Small intestine (tissue), 7 donors: ENCODE measurements at regions not wholly inside any gene's neighbourhood (a gene's known extent, or its start where the extent isn't known, plus 50 kb on each side); places are given as distances from the start of the nearest gene placed in this dataset.
"Not testable (repeated sequence)": the region's sequence is repeated elsewhere in the genome, so short reads cannot be mapped to it uniquely, and the experiment has no call there.

Experiments used
- DNase-seq, 2 donors: peaks; one replicate each; pipeline versions ENCODE4 v3.0.0 to v3.0.0-alpha.2; 2013
- FAIRE-seq: peaks from 2 replicates; lab custom pipeline; 2012; peaks lifted over from hg19 to GRCh38; lab: Jason Lieb, UNC
- H3K27ac ChIP-seq, 3 donors: one replicate each; pipeline ENCODE4 v1.5.1; 2013; ENCODE audit warnings: low read length in 2 of 3, mild to moderate bottlenecking in 2 of 3, control low read depth in 1 of 3, inconsistent platforms in 1 of 3, low read depth in 1 of 3, moderate library complexity in 1 of 3
- H3K27me3 ChIP-seq, 3 donors: one replicate each; pipeline ENCODE4 v1.6.1; 2013; ENCODE audit warnings: low read length in 3 of 3, inconsistent platforms in 1 of 3; ENCODE audit not compliant: control insufficient read depth in 3 of 3, insufficient read depth in 3 of 3
- H3K36me3 ChIP-seq, 3 donors: one replicate each; pipeline ENCODE4 v1.6.1; 2013; ENCODE audit warnings: low read length in 3 of 3, inconsistent platforms in 1 of 3, low read depth in 1 of 3, mild to moderate bottlenecking in 1 of 3, moderate library complexity in 1 of 3; ENCODE audit not compliant: control insufficient read depth in 3 of 3, insufficient read depth in 2 of 3
- H3K4me1 ChIP-seq, 3 donors: one replicate each; pipeline ENCODE4 v1.6.1; 2013; ENCODE audit warnings: low read length in 2 of 3, inconsistent platforms in 1 of 3, low read depth in 1 of 3, mild to moderate bottlenecking in 1 of 3, moderate library complexity in 1 of 3; ENCODE audit not compliant: control insufficient read depth in 3 of 3, insufficient read depth in 2 of 3
- H3K4me3 ChIP-seq, 3 donors: one replicate each; pipeline ENCODE4 v1.5.1; 2013; ENCODE audit warnings: low read length in 3 of 3, control low read depth in 1 of 3, inconsistent platforms in 1 of 3, low read depth in 1 of 3, mild to moderate bottlenecking in 1 of 3, moderate library complexity in 1 of 3
- H3K9me3 ChIP-seq, 2 donors: one replicate each; pipeline ENCODE4 v1.6.1; 2013; ENCODE audit warnings: low read depth in 1 of 2, low read length in 1 of 2; ENCODE audit not compliant: control insufficient read depth in 2 of 2, insufficient read depth in 1 of 2
- WGBS, 3 donors: extraction: QIAGEN DNeasy Blood & Tissue Kit; methylation state at CpG; one replicate each; pipeline ENCODE4 v1.1.7; 2013; 5-methylcytosine and 5-hydroxymethylcytosine counted together
- donor health status: healthy with polysubstance abuse.
- donor health status: control.
- donor health status: control.
- donor health status: Bipolar disorder and iron deficiency.
- donor health status: healthy.

DNA sequence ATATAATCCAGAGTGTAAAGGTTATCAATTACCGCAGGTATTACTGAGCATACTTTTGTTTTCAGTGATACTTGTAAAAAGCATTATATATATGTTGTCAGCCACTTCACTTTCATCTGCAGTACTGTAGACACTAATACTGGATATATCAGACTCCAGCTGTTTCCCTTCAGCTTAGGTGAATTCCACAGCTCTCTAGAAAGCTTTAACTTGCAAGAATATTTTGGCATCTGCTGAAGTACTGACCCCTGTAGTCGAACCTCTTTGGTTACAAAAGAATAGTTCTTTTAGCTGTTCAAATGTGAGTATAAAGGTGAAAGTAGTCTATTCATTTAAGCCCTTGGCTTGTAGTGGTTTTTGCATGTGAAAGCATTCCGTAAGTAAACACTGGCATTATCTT lies 1222.7 kb upstream of the TENM3 start:
- DNase-seq (no peak), FAIRE-seq (no peak)
- Histone ChIP-seq H3K36me3 (no peaks in the 10 kb centered on the region), H3K4me1 (no peaks in the 10 kb centered on the region), H3K27ac (no peak overlapping the region), H3K27me3 (no peaks in the 10 kb centered on the region), H3K4me3 (no peak overlapping the region), H3K9me3 (peaks cover 0 to 2% of the 10 kb centered on the region in 2 donors)
- WGBS, 3 donors = 57 to 61% (median 59%) methylated on average over 3 of the region's 3 CpGs

DNA sequence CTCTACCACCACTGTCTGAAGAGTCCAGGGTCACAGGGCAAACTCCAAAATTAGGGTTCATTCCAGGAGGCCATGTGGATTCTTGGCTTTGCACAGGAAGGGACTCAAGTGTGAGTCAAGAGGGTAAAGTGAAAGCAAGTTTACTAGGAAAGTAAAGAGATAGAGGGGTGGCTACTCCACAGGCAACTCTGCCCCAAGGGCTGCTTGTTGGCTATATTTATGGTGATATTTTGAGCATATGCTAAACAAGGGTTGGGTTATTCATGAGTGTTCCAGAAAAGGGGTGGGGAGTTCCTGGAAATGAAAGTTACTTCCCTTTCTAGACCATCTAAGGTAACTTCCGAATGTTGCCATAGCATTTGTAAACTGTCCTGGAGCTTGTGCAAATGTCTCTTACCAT lies 1222.0 kb upstream of the TENM3 start:
- 87 to 93% (median 90%) methylated on average over 1 of the region's 1 CpG for WGBS, 3 donors
- Histone ChIP-seq H3K4me3 (no peak overlapping the region), H3K27me3 (no peaks in the 10 kb centered on the region), H3K36me3 (no peaks in the 10 kb centered on the region), H3K4me1 (no peaks in the 10 kb centered on the region), H3K9me3 (peaks cover 0 to 2% of the 10 kb centered on the region in 2 donors), H3K27ac (no peak overlapping the region)
- no peak for DNase-seq
- FAIRE-seq = no peak

DNA sequence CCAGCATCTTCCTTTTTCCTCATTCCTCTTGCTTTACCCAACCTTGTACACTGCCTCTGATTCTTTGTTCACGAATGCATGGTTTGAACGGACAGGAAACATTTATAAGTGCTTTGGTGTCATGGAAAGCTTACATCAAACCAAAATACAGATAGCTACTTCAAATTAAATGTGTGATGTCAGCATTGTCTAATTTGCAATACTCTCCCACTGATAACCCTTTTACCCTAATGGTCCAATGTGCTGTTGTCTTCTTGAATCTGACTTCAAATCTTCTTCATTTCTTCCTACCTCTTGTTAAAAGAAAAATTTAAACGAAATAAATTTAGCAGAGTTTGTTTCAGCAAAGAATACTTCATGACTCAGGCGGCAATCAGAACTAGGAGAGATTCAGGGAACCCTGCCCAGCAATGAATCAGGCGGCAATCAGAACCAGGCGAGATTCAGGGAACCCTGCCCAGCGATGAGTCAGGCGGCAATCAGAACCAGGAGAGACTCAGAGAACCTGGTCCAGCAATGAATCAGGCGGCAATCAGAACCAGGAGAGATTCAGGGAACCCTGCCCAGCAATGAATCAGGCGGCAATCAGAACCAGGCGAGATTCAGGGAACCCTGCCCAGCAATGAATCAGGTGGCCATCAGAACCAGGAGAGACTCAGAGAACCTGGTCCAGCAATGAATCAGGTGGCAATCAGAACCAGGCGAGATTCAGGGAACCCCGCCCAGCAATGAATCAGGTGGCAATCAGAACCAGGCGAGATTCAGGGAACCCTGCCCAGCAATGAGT lies 1212.9 kb upstream of the TENM3 start:
- not testable (repeated sequence) for DNase-seq, H3K36me3 ChIP-seq, H3K27ac ChIP-seq, H3K27me3 ChIP-seq, H3K9me3 ChIP-seq, H3K4me1 ChIP-seq, H3K4me3 ChIP-seq, FAIRE-seq
- 84 to 90% (median 85%) methylated on average over 14 of the region's 14 CpGs for WGBS, 3 donors

DNA sequence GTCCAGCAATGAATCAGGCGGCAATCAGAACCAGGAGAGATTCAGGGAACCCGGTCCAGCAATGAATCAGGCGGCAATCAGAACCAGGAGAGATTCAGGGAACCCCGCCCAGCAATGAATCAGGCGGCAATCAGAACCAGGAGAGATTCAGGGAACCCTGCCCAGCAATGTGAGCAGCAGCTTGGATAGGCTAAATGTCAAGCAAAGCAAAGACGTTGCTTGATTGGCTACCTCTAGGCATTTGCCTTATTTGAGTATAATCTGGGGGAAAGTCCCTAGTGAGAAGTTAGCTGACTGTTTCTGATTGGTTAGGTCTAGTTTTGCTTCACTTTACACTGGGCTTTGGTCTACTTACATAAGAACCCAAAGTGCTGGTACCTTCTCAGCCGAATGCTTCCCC lies 1212.2 kb upstream of the TENM3 start:
- no peaks in the 10 kb centered on the region for H3K4me1 ChIP-seq
- H3K36me3 ChIP-seq = no peaks in the 10 kb centered on the region
- FAIRE-seq (no peak), DNase-seq (no peak)
- peaks cover 0 to 1% of the 10 kb centered on the region in 2 donors for H3K9me3 ChIP-seq
- WGBS, 3 donors = 90 to 92% (median 90%) methylated on average over 7 of the region's 7 CpGs
- H3K27me3 ChIP-seq = no peaks in the 10 kb centered on the region
- no peak overlapping the region for H3K4me3 ChIP-seq
- no peak overlapping the region for H3K27ac ChIP-seq

DNA sequence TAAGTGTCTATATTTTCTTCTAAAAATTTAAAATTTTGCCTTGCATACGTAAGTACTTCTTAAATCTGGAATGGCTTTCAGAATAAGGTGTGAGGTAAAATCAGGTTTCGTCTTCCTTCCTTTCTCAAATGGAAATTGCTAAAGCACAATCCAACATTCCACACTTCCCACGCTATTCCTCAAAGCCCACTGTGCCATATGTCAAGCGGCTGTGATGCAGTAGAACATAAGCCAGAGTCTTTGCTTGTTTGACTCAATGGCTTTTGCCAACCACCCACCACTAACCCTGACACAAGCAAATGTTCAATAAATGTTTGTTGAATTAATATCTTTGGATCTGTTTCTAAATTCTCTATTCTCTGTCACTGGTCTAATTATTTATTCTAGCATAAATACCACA lies 1199.7 kb upstream of the TENM3 start:
- FAIRE-seq (no peak), DNase-seq (no peak)
- WGBS, 3 donors = 77 to 95% (median 85%) methylated on average over 4 of the region's 4 CpGs

DNA sequence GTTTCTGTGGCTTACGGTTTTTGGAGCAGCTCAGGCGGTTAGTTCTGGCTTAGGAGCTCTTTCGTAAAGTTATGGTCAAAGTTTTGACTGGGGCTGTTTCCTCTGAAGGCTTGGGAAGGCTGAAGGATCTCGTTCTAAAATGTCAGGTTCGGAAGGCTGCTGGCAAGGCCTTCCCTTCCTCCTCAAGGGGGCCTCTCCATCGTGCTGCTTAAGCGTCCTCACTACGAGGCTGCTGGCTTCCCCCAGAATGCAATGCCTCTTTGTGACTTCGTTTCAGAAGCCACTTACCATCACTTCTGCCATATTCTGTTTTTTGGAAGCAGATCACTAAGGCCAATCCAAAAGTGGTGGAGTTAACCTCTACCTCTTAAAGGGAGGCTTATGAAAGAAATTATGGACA lies 1196.4 kb upstream of the TENM3 start:
- no peak overlapping the region for H3K4me3 ChIP-seq
- WGBS, 3 donors = 71 to 77% (median 73%) methylated on average over 9 of the region's 9 CpGs
- H3K36me3 ChIP-seq = no peaks in the 10 kb centered on the region
- no peaks in the 10 kb centered on the region for H3K27me3 ChIP-seq
- no peak for DNase-seq
- no peak overlapping the region for H3K27ac ChIP-seq
- FAIRE-seq = no peak
- H3K4me1 ChIP-seq = no peaks in the 10 kb centered on the region
- H3K9me3 ChIP-seq = no peaks in the 10 kb centered on the region

More for the DNA sequence above, 1199.7 kb upstream of the TENM3 start:
- no peaks in the 10 kb centered on the region for H3K36me3 ChIP-seq
- H3K9me3 ChIP-seq = no peaks in the 10 kb centered on the region
- H3K4me1 ChIP-seq = no peaks in the 10 kb centered on the region
- H3K27me3 ChIP-seq = no peaks in the 10 kb centered on the region
- no peak overlapping the region for H3K4me3 ChIP-seq
- no peak overlapping the region for H3K27ac ChIP-seq

DNA sequence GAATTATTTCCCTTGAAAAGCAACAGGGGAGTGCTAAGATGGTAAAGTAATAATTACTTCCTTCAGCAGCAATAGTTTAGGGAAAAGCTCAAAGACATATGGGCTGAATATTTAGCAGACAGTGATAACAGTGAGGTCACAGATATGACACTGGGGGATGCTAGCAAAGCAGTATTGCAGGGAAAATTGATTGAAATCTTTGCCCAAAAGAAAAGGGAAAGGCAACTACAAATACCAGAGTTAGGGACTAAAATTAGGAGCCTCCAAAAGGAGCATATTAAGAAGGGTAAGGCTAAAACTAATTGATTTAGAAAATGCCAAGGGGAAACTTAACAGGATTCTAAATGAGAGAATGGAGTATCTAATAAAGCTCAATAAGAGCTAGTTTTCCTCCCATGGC lies 1191.3 kb upstream of the TENM3 start:
- no peak for FAIRE-seq
- Histone ChIP-seq H3K36me3 (no peaks in the 10 kb centered on the region), H3K27ac (no peak overlapping the region), H3K4me3 (no peak overlapping the region), H3K9me3 (no peaks in the 10 kb centered on the region), H3K27me3 (no peaks in the 10 kb centered on the region), H3K4me1 (no peaks in the 10 kb centered on the region)
- DNase-seq = no peak

DNA sequence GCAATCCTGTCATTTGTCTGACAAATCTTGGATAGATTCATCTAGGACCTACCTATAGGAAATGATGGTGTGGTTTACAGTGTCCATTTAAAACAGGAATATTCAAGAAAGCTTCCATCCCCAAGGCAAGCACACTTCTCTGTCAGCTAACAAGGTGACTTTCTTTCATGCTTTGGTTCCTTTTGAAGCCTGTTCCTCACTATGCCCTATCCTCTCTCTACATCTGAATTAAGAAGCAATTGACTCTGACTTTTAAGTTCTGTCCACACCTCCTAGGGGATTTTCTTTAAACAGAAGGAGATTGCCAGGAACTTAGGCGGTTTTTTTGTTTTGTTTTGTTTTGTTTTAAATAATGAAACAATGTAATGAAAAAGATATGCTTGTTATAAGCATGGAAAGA lies 1181.4 kb upstream of the TENM3 start:
- 55 to 75% (median 64%) methylated on average over 1 of the region's 1 CpG for WGBS, 3 donors
- DNase-seq (no peak), FAIRE-seq (no peak)
- no peaks in the 10 kb centered on the region for H3K27me3 ChIP-seq
- H3K4me3 ChIP-seq = no peak overlapping the region
- no peaks in the 10 kb centered on the region for H3K9me3 ChIP-seq
- H3K36me3 ChIP-seq = no peaks in the 10 kb centered on the region
- H3K27ac ChIP-seq = no peak overlapping the region
- H3K4me1 ChIP-seq = no peaks in the 10 kb centered on the region

DNA sequence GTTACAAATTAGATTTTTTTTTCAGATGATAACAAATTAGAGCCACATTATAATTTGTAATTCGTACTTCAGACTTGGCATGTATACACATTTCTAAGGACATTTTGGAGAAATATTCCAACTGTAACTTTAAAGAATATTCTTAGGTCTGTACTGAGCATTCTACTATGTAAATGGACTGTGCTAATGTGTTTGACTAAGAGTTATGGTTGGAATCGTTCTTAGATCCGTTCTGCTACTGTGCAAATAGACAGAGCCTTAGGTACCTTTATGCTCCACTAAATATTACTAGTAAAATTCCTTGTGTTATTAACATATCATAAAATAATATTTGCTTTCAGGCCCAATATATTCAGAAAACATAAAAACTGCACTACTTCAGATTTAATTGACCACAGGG lies 1180.0 kb upstream of the TENM3 start:
- Histone ChIP-seq H3K36me3 (no peaks in the 10 kb centered on the region), H3K9me3 (no peaks in the 10 kb centered on the region), H3K4me3 (no peak overlapping the region), H3K4me1 (no peaks in the 10 kb centered on the region), H3K27ac (no peak overlapping the region), H3K27me3 (no peaks in the 10 kb centered on the region)
- DNase-seq (no peak), FAIRE-seq (no peak)
- WGBS, 3 donors = 38 to 45% (median 41%) methylated on average over 3 of the region's 3 CpGs
